IMR-90 (cell line): ENCODE measurements at regions not wholly inside any gene's neighbourhood (a gene's known extent, or its start where the extent isn't known, plus 50 kb on each side); places are given as distances from the start of the nearest gene placed in this dataset.

Experiments
- ATAC-seq: fragments of 200-7000 bp; cut with Tn5 transposase; 2 replicates; pipeline ENCODE4 v1.9.1; 2020; ENCODE audit warnings: low read depth, mild to moderate bottlenecking, moderate library complexity
- BruUV-seq: library from RNA; stranded (reverse); fragments of 400-500 nt; replicated peaks from 2 replicates; lab custom pipeline; 2021; lab: Mats Ljungman, UMichigan
- CTCF ChIA-PET: fragments of 300-600 bp; formaldehyde crosslinking; extraction: SDS; loops from one replicate; lab custom pipeline; 2021; ENCODE audit warnings: antibody characterized with exemption; lab: Yijun Ruan, JAX
- POLR2A ChIA-PET: fragments of 300-600 bp; sonication (Branson Sonifier 250); formaldehyde crosslinking; loops from one replicate; lab custom pipeline; 2022; ENCODE audit warnings: antibody characterized with exemption; ENCODE audit not compliant: unreplicated experiment; lab: Charles Lee
- DNase-seq: peaks from one replicate; pipeline ENCODE4 v3.0.0; 2013
- H2AFZ ChIP-seq: replicated peaks from 2 replicates; pipeline ENCODE3; 2013; ENCODE audit warnings: low read length, mild to moderate bottlenecking; ENCODE audit not compliant: poor library complexity
- H2AK5ac ChIP-seq: 2 replicates; pipeline ENCODE4 v1.6.1; 2013; ENCODE audit warnings: low read depth, low read length, inconsistent platforms
- H2AK9ac ChIP-seq: replicated peaks from 2 replicates; pipeline ENCODE3; 2013; ENCODE audit warnings: mild to moderate bottlenecking, low read depth, low read length, moderate library complexity; ENCODE audit not compliant: poor library complexity
- H2BK120ac ChIP-seq: 2 replicates; pipeline ENCODE4 v1.6.1; 2013; ENCODE audit warnings: low read depth, low read length, inconsistent platforms
- H2BK15ac ChIP-seq: 3 replicates; pipeline ENCODE4 v1.6.1; 2013; ENCODE audit warnings: low read depth, low read length, inconsistent platforms
- H2BK20ac ChIP-seq: 2 replicates; pipeline ENCODE4 v1.6.1; 2013; ENCODE audit warnings: low read depth, mild to moderate bottlenecking, inconsistent platforms, low read length, moderate library complexity
- H2BK5ac ChIP-seq: 2 replicates; pipeline ENCODE4 v1.6.1; 2013; ENCODE audit warnings: mild to moderate bottlenecking, low read depth, low read length, inconsistent platforms; ENCODE audit not compliant: poor library complexity, severe bottlenecking
- H3K14ac ChIP-seq: replicated peaks from 2 replicates; pipeline ENCODE4 v1.6.1; 2013; ENCODE audit warnings: low read depth, low read length, inconsistent platforms
- H3K18ac ChIP-seq: 2 replicates; pipeline ENCODE4 v1.6.1; 2013; ENCODE audit warnings: low read depth, low read length, control low read depth
- H3K23ac ChIP-seq: 2 replicates; pipeline ENCODE4 v1.6.1; 2013; ENCODE audit warnings: low read depth, low read length, inconsistent platforms
- H3K27ac ChIP-seq: 2 replicates; pipeline ENCODE4 v1.5.1; 2013; ENCODE audit warnings: mild to moderate bottlenecking, control low read depth, low read length; ENCODE audit not compliant: insufficient read depth
- H3K27me3 ChIP-seq: 2 replicates; pipeline ENCODE4 v1.6.1; 2013; ENCODE audit warnings: low read length; ENCODE audit not compliant: control insufficient read depth, insufficient read depth
- H3K36me3 ChIP-seq: 2 replicates; pipeline ENCODE4 v1.6.1; 2013; ENCODE audit warnings: low read length, mixed read lengths; ENCODE audit not compliant: control insufficient read depth, insufficient read depth
- H3K4ac ChIP-seq: 2 replicates; pipeline ENCODE4 v1.6.1; 2013; ENCODE audit warnings: low read depth, low read length, inconsistent platforms
- H3K4me1 ChIP-seq: 2 replicates; pipeline ENCODE4 v1.6.1; 2013; ENCODE audit warnings: low read length, mixed read lengths; ENCODE audit not compliant: control insufficient read depth, insufficient read depth
- H3K4me2 ChIP-seq: 2 replicates; pipeline ENCODE4 v1.6.1; 2013; ENCODE audit warnings: low read depth, mild to moderate bottlenecking, control low read depth, low read length, moderate library complexity
- H3K4me3 ChIP-seq: 2 replicates; pipeline ENCODE4 v1.5.1; 2013; ENCODE audit warnings: low read depth, mild to moderate bottlenecking, control low read depth, low read length, moderate library complexity; ENCODE audit not compliant: insufficient read depth
- H3K56ac ChIP-seq: 2 replicates; pipeline ENCODE4 v1.6.1; 2013; ENCODE audit warnings: low read length, inconsistent platforms; ENCODE audit not compliant: insufficient read depth; ENCODE audit errors: extremely low read depth
- H3K79me1 ChIP-seq, 2 experiments: 2 replicates each; pipeline ENCODE4 v1.6.1; 2013; ENCODE audit warnings: low read length in 2 of 2, inconsistent platforms in 1 of 2, low read depth in 1 of 2
- H3K9ac ChIP-seq: 2 replicates; pipeline ENCODE4 v1.6.1; 2013; ENCODE audit warnings: low read depth, low read length, control low read depth
- H3K9me1 ChIP-seq: 2 replicates; pipeline ENCODE4 v1.6.1; 2013; ENCODE audit warnings: low read length, inconsistent platforms; ENCODE audit not compliant: insufficient read depth
- H3K9me3 ChIP-seq: 2 replicates; pipeline ENCODE4 v1.6.1; 2013; ENCODE audit warnings: low read length; ENCODE audit not compliant: control insufficient read depth, insufficient read depth
- H4K20me1 ChIP-seq: 2 replicates; pipeline ENCODE4 v1.6.1; 2013; ENCODE audit warnings: low read length, inconsistent platforms; ENCODE audit not compliant: insufficient read depth
- H4K5ac ChIP-seq: 2 replicates; pipeline ENCODE4 v1.6.1; 2013; ENCODE audit warnings: mild to moderate bottlenecking, low read depth, low read length, control low read depth
- H4K8ac ChIP-seq, 2 experiments: 2 replicates each; pipeline ENCODE4 v1.6.1; 2013; ENCODE audit warnings: low read depth in 2 of 2, low read length in 2 of 2, control low read depth in 1 of 2, inconsistent platforms in 1 of 2
- H4K91ac ChIP-seq: 2 replicates; pipeline ENCODE4 v1.6.1; 2013; ENCODE audit warnings: low read depth, low read length, inconsistent platforms; ENCODE audit not compliant: insufficient read depth
- BHLHE40 ChIP-seq: fragments of 150-350 bp; IDR thresholded peaks from 2 replicates; pipeline ENCODE4 v1.6.1; 2016; ENCODE audit warnings: mild to moderate bottlenecking, low read depth, low read length
- CEBPB ChIP-seq: IDR thresholded peaks from 2 replicates; pipeline ENCODE4 v1.6.1; 2012; ENCODE audit warnings: low read depth, low read length, improper control_type of control experiment
- CHD1 ChIP-seq: IDR thresholded peaks from 2 replicates; pipeline ENCODE4 v1.6.1; 2012; ENCODE audit warnings: low read depth, low read length, improper control_type of control experiment
- FOS ChIP-seq: fragments of 150-350 bp; IDR thresholded peaks from 2 replicates; pipeline ENCODE4 v1.6.1; 2016; ENCODE audit warnings: low read depth, low read length
- MAZ ChIP-seq: IDR thresholded peaks from 2 replicates; pipeline ENCODE4 v1.6.1; 2012; ENCODE audit warnings: low read depth, mild to moderate bottlenecking, low read length, improper control_type of control experiment, moderate library complexity, borderline replicate concordance
- MXI1 ChIP-seq: IDR thresholded peaks from 2 replicates; pipeline ENCODE4 v1.6.1; 2012; ENCODE audit warnings: low read depth, mild to moderate bottlenecking, low read length, moderate library complexity, borderline replicate concordance
- NFE2L2 ChIP-seq: fragments of 150-350 bp; IDR thresholded peaks from 2 replicates; pipeline ENCODE4 v1.6.1; 2016; ENCODE audit warnings: low read depth, mild to moderate bottlenecking, low read length
- POLR2A ChIP-seq: IDR thresholded peaks from 2 replicates; pipeline ENCODE4 v1.6.1; 2012; ENCODE audit warnings: mild to moderate bottlenecking, low read depth, low read length
- RAD21 ChIP-seq: IDR thresholded peaks from 2 replicates; pipeline ENCODE4 v1.6.1; 2012; ENCODE audit warnings: low read length, improper control_type of control experiment
- RCOR1 ChIP-seq: IDR thresholded peaks from 2 replicates; pipeline ENCODE4 v1.6.1; 2012; ENCODE audit warnings: mild to moderate bottlenecking, low read length, improper control_type of control experiment; ENCODE audit not compliant: insufficient replicate concordance
- RFX5 ChIP-seq: IDR thresholded peaks from 2 replicates; pipeline ENCODE4 v1.8.0; 2012; ENCODE audit warnings: low read depth, mild to moderate bottlenecking, low read length, moderate library complexity
- SMC3 ChIP-seq: fragments of 150-350 bp; IDR thresholded peaks from 2 replicates; pipeline ENCODE4 v1.6.1; 2016; ENCODE audit warnings: low read depth, mild to moderate bottlenecking, antibody characterized with exemption, low read length, moderate library complexity
- WGBS, 2 experiments: methylation state at CpG; one replicate each; pipeline versions ENCODE4 v1.1.5 to v1.1.7; 2013; ENCODE audit warnings: missing lambda C conversion rate in 2 of 2; ENCODE audit not compliant: insufficient read length in 1 of 2; ENCODE audit errors: extremely low coverage in 2 of 2; 5-methylcytosine and 5-hydroxymethylcytosine counted together
- dilution Hi-C: fragments of 300-500 bp; cut with HindIII; formaldehyde crosslinking; loops from one replicate; pipeline ENCODE4 v1.14.3; 2018; ENCODE audit warnings: low sequenced_read_pairs; ENCODE audit not compliant: unreplicated experiment
- in situ Hi-C: fragments of 300-500 bp; cut with MboI; formaldehyde crosslinking; loops from 3 replicates; pipeline ENCODE4 v1.14.3; 2019; ENCODE audit warnings: low sequenced_read_pairs, inconsistent platforms, mixed read lengths
- intact Hi-C: fragments of 100-400 bp; cut with micrococcal nuclease; formaldehyde crosslinking; loops from 2 replicates; pipeline ENCODE4 v1.10.0; 2022
- TF ChIP-seq, protein P1 (sequence below): fragments of 150-350 bp; IDR thresholded peaks from 2 replicates; pipeline ENCODE4 v1.6.1; 2017; ENCODE audit warnings: mild to moderate bottlenecking, antibody characterized with exemption, low read length, low read depth
- TF ChIP-seq, protein P2 (sequence below): conservative IDR thresholded peaks from 2 replicates; pipeline ENCODE4 v1.5.1; 2012; ENCODE audit warnings: mild to moderate bottlenecking, low read depth, low read length, improper control_type of control experiment
- TF ChIP-seq, protein P3 (sequence below): fragments of 150-350 bp; IDR thresholded peaks from 2 replicates; pipeline ENCODE4 v1.6.1; 2016; ENCODE audit warnings: low read depth, mild to moderate bottlenecking, low read length, moderate library complexity, borderline replicate concordance

DNA sequence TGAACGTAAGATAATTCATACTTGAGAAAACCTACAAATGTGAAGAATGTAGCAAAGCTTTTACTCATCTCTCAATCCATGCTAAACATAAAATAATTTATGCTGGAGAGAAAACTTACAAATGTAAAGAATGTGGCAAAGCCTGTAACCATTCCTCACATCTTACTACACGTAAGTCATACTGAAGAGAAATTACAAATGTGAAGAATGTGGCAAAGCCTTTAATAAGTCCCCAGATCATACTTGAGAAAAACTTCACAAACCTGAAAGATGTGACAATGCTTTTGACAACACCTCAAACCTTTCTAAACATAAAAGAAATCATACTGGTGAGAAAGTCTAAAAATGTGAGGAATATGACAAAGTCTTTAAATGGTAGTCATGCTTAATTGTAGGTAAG, 89.4 kb downstream of the ZNF675 start:
- H4K91ac ChIP-seq, result no peak overlapping the region
- in situ Hi-C loops, result no loop called here
- TF ChIP-seq RFX5 (no peak), RCOR1 (no peak), MXI1 (no peak), SMC3 (no peak), BHLHE40 (no peak), CEBPB (no peak), NFE2L2 (no peak), MAZ (no peak), RAD21 (no peak), POLR2A (no peak), FOS (no peak), CHD1 (no peak)
- TF ChIP-seq, protein P1, sequence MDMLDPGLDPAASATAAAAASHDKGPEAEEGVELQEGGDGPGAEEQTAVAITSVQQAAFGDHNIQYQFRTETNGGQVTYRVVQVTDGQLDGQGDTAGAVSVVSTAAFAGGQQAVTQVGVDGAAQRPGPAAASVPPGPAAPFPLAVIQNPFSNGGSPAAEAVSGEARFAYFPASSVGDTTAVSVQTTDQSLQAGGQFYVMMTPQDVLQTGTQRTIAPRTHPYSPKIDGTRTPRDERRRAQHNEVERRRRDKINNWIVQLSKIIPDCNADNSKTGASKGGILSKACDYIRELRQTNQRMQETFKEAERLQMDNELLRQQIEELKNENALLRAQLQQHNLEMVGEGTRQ, result no peak
- TF ChIP-seq, protein P2, sequence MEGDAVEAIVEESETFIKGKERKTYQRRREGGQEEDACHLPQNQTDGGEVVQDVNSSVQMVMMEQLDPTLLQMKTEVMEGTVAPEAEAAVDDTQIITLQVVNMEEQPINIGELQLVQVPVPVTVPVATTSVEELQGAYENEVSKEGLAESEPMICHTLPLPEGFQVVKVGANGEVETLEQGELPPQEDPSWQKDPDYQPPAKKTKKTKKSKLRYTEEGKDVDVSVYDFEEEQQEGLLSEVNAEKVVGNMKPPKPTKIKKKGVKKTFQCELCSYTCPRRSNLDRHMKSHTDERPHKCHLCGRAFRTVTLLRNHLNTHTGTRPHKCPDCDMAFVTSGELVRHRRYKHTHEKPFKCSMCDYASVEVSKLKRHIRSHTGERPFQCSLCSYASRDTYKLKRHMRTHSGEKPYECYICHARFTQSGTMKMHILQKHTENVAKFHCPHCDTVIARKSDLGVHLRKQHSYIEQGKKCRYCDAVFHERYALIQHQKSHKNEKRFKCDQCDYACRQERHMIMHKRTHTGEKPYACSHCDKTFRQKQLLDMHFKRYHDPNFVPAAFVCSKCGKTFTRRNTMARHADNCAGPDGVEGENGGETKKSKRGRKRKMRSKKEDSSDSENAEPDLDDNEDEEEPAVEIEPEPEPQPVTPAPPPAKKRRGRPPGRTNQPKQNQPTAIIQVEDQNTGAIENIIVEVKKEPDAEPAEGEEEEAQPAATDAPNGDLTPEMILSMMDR, result no peak
- TF ChIP-seq, protein P3, sequence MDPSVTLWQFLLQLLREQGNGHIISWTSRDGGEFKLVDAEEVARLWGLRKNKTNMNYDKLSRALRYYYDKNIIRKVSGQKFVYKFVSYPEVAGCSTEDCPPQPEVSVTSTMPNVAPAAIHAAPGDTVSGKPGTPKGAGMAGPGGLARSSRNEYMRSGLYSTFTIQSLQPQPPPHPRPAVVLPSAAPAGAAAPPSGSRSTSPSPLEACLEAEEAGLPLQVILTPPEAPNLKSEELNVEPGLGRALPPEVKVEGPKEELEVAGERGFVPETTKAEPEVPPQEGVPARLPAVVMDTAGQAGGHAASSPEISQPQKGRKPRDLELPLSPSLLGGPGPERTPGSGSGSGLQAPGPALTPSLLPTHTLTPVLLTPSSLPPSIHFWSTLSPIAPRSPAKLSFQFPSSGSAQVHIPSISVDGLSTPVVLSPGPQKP, result no peak
- ATAC-seq, result no peak
- no peak overlapping the region for H3K23ac ChIP-seq
- H2BK15ac ChIP-seq, result no peak overlapping the region
- H3K27ac ChIP-seq, result no peak overlapping the region
- no peak overlapping the region for H2AFZ ChIP-seq
- H3K4me2 ChIP-seq, result no peak overlapping the region
- H3K56ac ChIP-seq, result no peak overlapping the region
- no peak overlapping the region for H3K4me3 ChIP-seq
- H3K36me3 ChIP-seq, result no peaks in the 10 kb centered on the region
- H2BK120ac ChIP-seq, result no peak overlapping the region
- DNase-seq, result no peak
- H3K18ac ChIP-seq, result no peak overlapping the region
- H3K4me1 ChIP-seq, result no peaks in the 10 kb centered on the region
- H3K79me1 ChIP-seq, result no peaks in the 10 kb centered on the region
- no peaks in the 10 kb centered on the region; the same call in 1 of the 2 replicates for H3K9me3 ChIP-seq
- intact Hi-C loops, result no loop called here
- POLR2A ChIA-PET, result no interaction called here
- H4K8ac ChIP-seq, result no peak overlapping the region
- H2BK5ac ChIP-seq, result no peak overlapping the region
- BruUV-seq, result no TSS peak
- no peaks in the 10 kb centered on the region for H4K20me1 ChIP-seq
- H2AK5ac ChIP-seq, result no peak overlapping the region
- dilution Hi-C loops, result no loop called here
- no peaks in the 10 kb centered on the region for H3K9me1 ChIP-seq
- CTCF ChIA-PET, result no interaction called here
- H3K14ac ChIP-seq, result no peak overlapping the region
- no peaks in the 10 kb centered on the region for H3K27me3 ChIP-seq
- H3K4ac ChIP-seq, result no peak overlapping the region
- no peak overlapping the region for H4K5ac ChIP-seq
- no peak overlapping the region for H2AK9ac ChIP-seq
- no peak overlapping the region for H3K9ac ChIP-seq
- no CpG with 5 or more reads among the region's 2 CpGs for WGBS, 2 experiments
- no peak overlapping the region for H2BK20ac ChIP-seq
